SK-N-SH (cell line): ENCODE measurements at regions not wholly inside any gene's neighbourhood (a gene's known extent, or its start where the extent isn't known, plus 50 kb on each side); places are given as distances from the start of the nearest gene placed in this dataset.
A peak's percentile ranks its signal among the peaks of the same experiment; 100 is the strongest.

Experiments used
- CTCF ChIA-PET: fragments of 300-600, 350-600 bp; formaldehyde crosslinking; extraction: SDS; loops from one replicate; lab custom pipeline; 2021; lab: Yijun Ruan, JAX
- POLR2A ChIA-PET: fragments of 350-600 bp; sonication (Branson Sonifier 250); formaldehyde crosslinking; extraction: SDS; loops from one replicate; lab custom pipeline; 2020; ENCODE audit warnings: antibody characterized with exemption, inconsistent platforms; lab: Yijun Ruan, JAX
- DNase-seq: peaks from one replicate; pipeline ENCODE4 v3.0.0; 2012
- H2AFZ ChIP-seq: fragments of 200-600 bp; sonication (generic); 2 replicates; pipeline ENCODE4 v1.8.1; 2016; ENCODE audit warnings: antibody characterized with exemption, mild to moderate bottlenecking, low read depth
- H3F3A ChIP-seq: fragments of 200-600 bp; sonication (generic); replicated peaks from 2 replicates; pipeline ENCODE3; 2016; ENCODE audit warnings: antibody characterized with exemption, mild to moderate bottlenecking; ENCODE audit not compliant: insufficient read depth
- H3K27ac ChIP-seq, 2 experiments: fragments of 200-500 bp in 1 of 2; fragments of 200-600 bp in 1 of 2; sonication (Bioruptor generic) in 1 of 2; sonication (generic), shearing (Covaris generic) in 1 of 2; 2 replicates each; pipeline versions ENCODE4 v1.5.1 to v1.6.1; 2014 to 2016; ENCODE audit warnings: low read depth in 2 of 2, inconsistent platforms in 1 of 2, low read length in 1 of 2, mild to moderate bottlenecking in 1 of 2, mixed read lengths in 1 of 2
- H3K27me3 ChIP-seq: fragments of 200-600 bp; sonication (generic), shearing (Covaris generic); 2 replicates; pipeline ENCODE4 v1.6.1; 2016; ENCODE audit warnings: mixed run types; ENCODE audit not compliant: insufficient read depth
- H3K36me3 ChIP-seq, 2 experiments: fragments of 200-500 bp in 1 of 2; fragments of 200-600 bp in 1 of 2; sonication (Bioruptor generic) in 1 of 2; sonication (generic) in 1 of 2; replicated peaks in 1 of 2; 2 replicates each; pipeline versions ENCODE3 to v1.5.1; 2014 to 2016; ENCODE audit warnings: low read length in 1 of 2, mild to moderate bottlenecking in 1 of 2; ENCODE audit not compliant: insufficient read depth in 2 of 2, control insufficient read depth in 1 of 2
- H3K4me1 ChIP-seq, 2 experiments: fragments of 200-500 bp in 1 of 2; fragments of 200-600 bp in 1 of 2; sonication (Bioruptor generic) in 1 of 2; sonication (generic), shearing (Covaris generic) in 1 of 2; 2 replicates each; pipeline versions ENCODE4 v1.5.1 to v1.6.1; 2014 to 2016; ENCODE audit warnings: low read depth in 1 of 2, low read length in 1 of 2, mixed run types in 1 of 2; ENCODE audit not compliant: insufficient read depth in 2 of 2, control insufficient read depth in 1 of 2
- H3K4me2 ChIP-seq: fragments of 200-600 bp; sonication (generic), shearing (Covaris generic); 2 replicates; pipeline ENCODE4 v1.6.1; 2017; ENCODE audit warnings: mixed run types
- H3K4me3 ChIP-seq, 2 experiments: fragments of 200-500 bp in 1 of 2; fragments of 200-600 bp in 1 of 2; sonication (Bioruptor generic) in 1 of 2; sonication (generic), shearing (Covaris generic) in 1 of 2; 2 replicates each; pipeline versions ENCODE4 v1.5.1 to v1.8.1; 2014 to 2016; ENCODE audit warnings: low read depth in 2 of 2, inconsistent platforms in 1 of 2, low read length in 1 of 2, mild to moderate bottlenecking in 1 of 2, mixed read lengths in 1 of 2, moderate library complexity in 1 of 2
- H3K79me2 ChIP-seq: fragments of 200-600 bp; sonication (generic); 2 replicates; pipeline ENCODE4 v1.8.1; 2017; ENCODE audit warnings: mild to moderate bottlenecking; ENCODE audit not compliant: insufficient read depth
- H3K9ac ChIP-seq: fragments of 200-600 bp; sonication (generic); 2 replicates; pipeline ENCODE4 v1.6.1; 2017; ENCODE audit warnings: mixed run types
- H3K9me2 ChIP-seq: fragments of 200-600 bp; sonication (generic); 2 replicates; pipeline ENCODE4 v1.6.1; 2017; ENCODE audit warnings: mixed run types
- H3K9me3 ChIP-seq: fragments of 200-600 bp; sonication (generic); 2 replicates; pipeline ENCODE4 v1.6.1; 2017; ENCODE audit warnings: mixed run types, mild to moderate bottlenecking, moderate library complexity
- H4K20me1 ChIP-seq: fragments of 200-600 bp; sonication (generic); 2 replicates; pipeline ENCODE4 v1.6.1; 2017; ENCODE audit warnings: mild to moderate bottlenecking, mixed run types; ENCODE audit not compliant: insufficient read depth
- CHD2 ChIP-seq: fragments of 150-350 bp; IDR thresholded peaks from 2 replicates; pipeline ENCODE4 v1.6.1; 2018; ENCODE audit warnings: low read length; ENCODE audit not compliant: partially characterized antibody
- FOSL2 ChIP-seq: IDR thresholded peaks from 2 replicates; pipeline ENCODE4 v1.4.0; 2012; ENCODE audit warnings: low read depth, mild to moderate bottlenecking, moderate library complexity, borderline replicate concordance
- FOXJ3 ChIP-seq: sonication (generic); formaldehyde crosslinking; IDR thresholded peaks from 2 replicates; pipeline ENCODE4 v1.5.1; 2020; ENCODE audit warnings: mild to moderate bottlenecking, missing genetic modification reagents
- FOXM1 ChIP-seq: IDR thresholded peaks from 2 replicates; pipeline ENCODE4 v1.4.0; 2012; ENCODE audit warnings: low read depth, mild to moderate bottlenecking
- GATA2 ChIP-seq: sonication (generic); formaldehyde crosslinking; IDR thresholded peaks from 2 replicates; pipeline ENCODE4 v1.5.0; 2020; ENCODE audit warnings: mild to moderate bottlenecking, missing genetic modification reagents
- IRF3 ChIP-seq: fragments of 150-350 bp; IDR thresholded peaks from 2 replicates; pipeline ENCODE4 v1.6.1; 2016; ENCODE audit warnings: mild to moderate bottlenecking, low read depth, low read length
- JUND ChIP-seq: IDR thresholded peaks from 2 replicates; pipeline ENCODE4 v1.4.0; 2012
- MXI1 ChIP-seq: IDR thresholded peaks from 2 replicates; pipeline ENCODE4 v1.6.1; 2012; ENCODE audit warnings: mild to moderate bottlenecking, low read depth, low read length, improper control_type of control experiment
- RAD21 ChIP-seq: IDR thresholded peaks from 2 replicates; pipeline ENCODE4 v1.6.1; 2012; ENCODE audit warnings: mild to moderate bottlenecking, low read length
- RCOR1 ChIP-seq: fragments of 150-350 bp; IDR thresholded peaks from 2 replicates; pipeline ENCODE4 v1.6.1; 2017; ENCODE audit warnings: antibody characterized with exemption, low read length
- REST ChIP-seq: IDR thresholded peaks from 2 replicates; pipeline ENCODE4 v1.6.1; 2012; ENCODE audit warnings: mild to moderate bottlenecking, low read depth, low read length, moderate library complexity
- RFX5 ChIP-seq: IDR thresholded peaks from 2 replicates; pipeline ENCODE4 v1.6.1; 2012; ENCODE audit warnings: mild to moderate bottlenecking, improper control_type of control experiment, low read length
- RXRA ChIP-seq: IDR thresholded peaks from 2 replicates; pipeline ENCODE4 v1.4.0; 2012; ENCODE audit warnings: low read depth, mild to moderate bottlenecking, borderline replicate concordance
- SIN3A ChIP-seq: IDR thresholded peaks from 2 replicates; pipeline ENCODE4 v1.6.1; 2012; ENCODE audit warnings: low read depth, mild to moderate bottlenecking, low read length, moderate library complexity, borderline replicate concordance
- SMC3 ChIP-seq: IDR thresholded peaks from 2 replicates; pipeline ENCODE4 v1.6.1; 2012; ENCODE audit warnings: low read depth, low read length, improper control_type of control experiment
- USF1 ChIP-seq: IDR thresholded peaks from 2 replicates; pipeline ENCODE4 v1.4.0; 2012; ENCODE audit warnings: low read depth, borderline replicate concordance
- WGBS: methylation state at CpG from one replicate; pipeline ENCODE4 v1.1.6; 2017; ENCODE audit warnings: low lambda C conversion rate; 5-methylcytosine and 5-hydroxymethylcytosine counted together
- TF ChIP-seq, protein P1 (sequence below): fragments of 150-350 bp; IDR thresholded peaks from 2 replicates; pipeline ENCODE4 v1.6.1; 2017; ENCODE audit warnings: antibody characterized with exemption, low read length, low read depth, borderline replicate concordance

DNA sequence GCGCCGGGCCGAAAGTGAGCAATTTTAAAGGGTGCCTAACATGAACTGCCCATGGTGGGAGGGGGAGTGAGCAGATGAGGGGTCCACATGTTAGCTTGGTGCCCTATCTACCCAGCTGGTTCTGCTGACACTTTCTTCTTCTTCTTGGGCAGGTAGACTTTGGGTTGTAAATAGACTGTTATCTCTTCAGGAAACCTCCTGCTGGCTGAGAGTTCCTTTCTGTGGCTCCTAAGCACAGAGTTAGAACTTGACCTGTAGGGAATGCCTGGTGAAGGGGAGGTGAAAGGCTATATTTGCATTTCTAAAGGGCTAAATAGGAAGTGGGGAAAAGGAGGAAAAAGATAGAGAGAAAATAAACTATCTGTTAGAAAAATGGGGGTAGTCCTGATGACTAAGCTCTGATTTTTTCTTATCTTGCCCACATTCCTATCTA lies 521.4 kb upstream of the TGFBR2 start:
- 96% methylated on average over 3 of the region's 3 CpGs for WGBS
- Histone ChIP-seq H3K4me2 (no peak overlapping the region), H3K27ac (no peak overlapping the region), H3K4me1 (no peaks in the 10 kb centered on the region), H3K9ac (no peak overlapping the region), H3K4me3 (no peak overlapping the region), H3K9me2 (no peaks in the 10 kb centered on the region), H3K36me3 (no peaks in the 10 kb centered on the region), H3K79me2 (no peaks in the 10 kb centered on the region), H3K9me3 (no peaks in the 10 kb centered on the region), H3F3A (no peaks in the 10 kb centered on the region), H3K27me3 (no peaks in the 10 kb centered on the region), H2AFZ (0 out of 2 replicates have a peak overlapping the region, but pooled peaks have one; percentile 52), H4K20me1 (no peaks in the 10 kb centered on the region)
- DNase-seq, result no peak
- TF ChIP-seq FOXM1 (no peak), RXRA (no peak), MXI1 (no peak), IRF3 (no peak), SIN3A (no peak), JUND (no peak), RFX5 (no peak), REST (no peak), GATA2 (CRISPR knock-in tag) (no peak), FOSL2 (no peak), CHD2 (no peak), SMC3 (no peak), FOXJ3 (CRISPR knock-in tag) (no peak), USF1 (no peak), RAD21 (no peak), RCOR1 (no peak)
- TF ChIP-seq, protein P1, sequence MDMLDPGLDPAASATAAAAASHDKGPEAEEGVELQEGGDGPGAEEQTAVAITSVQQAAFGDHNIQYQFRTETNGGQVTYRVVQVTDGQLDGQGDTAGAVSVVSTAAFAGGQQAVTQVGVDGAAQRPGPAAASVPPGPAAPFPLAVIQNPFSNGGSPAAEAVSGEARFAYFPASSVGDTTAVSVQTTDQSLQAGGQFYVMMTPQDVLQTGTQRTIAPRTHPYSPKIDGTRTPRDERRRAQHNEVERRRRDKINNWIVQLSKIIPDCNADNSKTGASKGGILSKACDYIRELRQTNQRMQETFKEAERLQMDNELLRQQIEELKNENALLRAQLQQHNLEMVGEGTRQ, result no peak
- CTCF ChIA-PET, result interaction anchor here (1.5 kb wide), 1 partner anchor 43 kb away, joined by 3 read pairs; no protein-coding TSS in a partner anchor
- POLR2A ChIA-PET, result no interaction called here
